Colon (tissue), 2 donors: ENCODE measurements at regions not wholly inside any gene's neighbourhood (a gene's known extent, or its start where the extent isn't known, plus 50 kb on each side); places are given as distances from the start of the nearest gene placed in this dataset.
A peak's percentile ranks its signal among the peaks of the same experiment; 100 is the strongest.
"Not testable (repeated sequence)": the region's sequence is repeated elsewhere in the genome, so short reads cannot be mapped to it uniquely, and the experiment has no call there.

Source experiments
- FAIRE-seq: peaks from 2 replicates; lab custom pipeline; 2012; peaks lifted over from hg19 to GRCh38; lab: Jason Lieb, UNC
- donor health status: control.
- donor health status: control.

GRCh38 chr10:58066979-58067378 is 200.7 kb downstream of the IPMK start:
- no peak for FAIRE-seq

GRCh38 chr10:58066126-58066525 is 201.6 kb downstream of the IPMK start:
- no peak for FAIRE-seq

GRCh38 chr10:58065529-58065815 is 202.2 kb downstream of the IPMK start:
- FAIRE-seq: no peak

DNA sequence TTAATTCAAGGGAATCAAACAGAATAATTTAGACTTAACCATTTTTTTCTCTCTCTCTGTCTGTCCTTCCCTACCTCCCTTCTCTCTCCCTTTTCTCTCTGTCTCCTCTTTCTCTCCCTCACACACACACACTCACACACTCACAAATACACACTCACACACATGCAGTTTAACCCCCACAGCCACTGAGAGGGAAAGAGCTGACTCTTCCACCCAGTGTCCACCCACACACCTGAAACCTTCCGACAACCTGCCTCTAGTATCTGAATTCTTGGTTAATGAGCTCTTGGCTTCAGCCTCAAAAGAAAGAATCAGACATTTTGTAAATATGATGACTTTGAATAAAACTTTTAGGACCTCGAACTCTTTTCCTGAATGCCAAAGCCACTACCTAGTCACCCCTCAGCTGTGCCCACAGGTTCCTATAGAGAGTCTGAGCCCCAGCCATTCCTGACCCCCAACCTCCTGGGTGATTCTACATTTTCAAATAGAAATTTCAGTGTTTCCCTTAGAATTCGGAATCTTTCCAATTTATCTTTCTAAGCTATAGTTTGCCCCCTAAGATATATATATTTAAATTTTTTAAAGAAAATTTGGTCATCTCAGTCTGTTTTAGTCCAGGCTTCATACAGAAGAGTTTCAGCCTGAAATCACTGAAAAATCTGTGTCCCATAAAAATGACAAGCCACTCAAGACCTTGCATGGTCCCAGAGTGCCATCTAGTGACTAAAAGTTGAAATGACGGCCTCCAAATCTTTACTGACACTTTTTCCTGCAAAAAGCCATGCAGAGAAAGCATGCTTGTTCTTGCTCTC is 202.8 kb downstream of the IPMK start:
- FAIRE-seq: no peak

DNA sequence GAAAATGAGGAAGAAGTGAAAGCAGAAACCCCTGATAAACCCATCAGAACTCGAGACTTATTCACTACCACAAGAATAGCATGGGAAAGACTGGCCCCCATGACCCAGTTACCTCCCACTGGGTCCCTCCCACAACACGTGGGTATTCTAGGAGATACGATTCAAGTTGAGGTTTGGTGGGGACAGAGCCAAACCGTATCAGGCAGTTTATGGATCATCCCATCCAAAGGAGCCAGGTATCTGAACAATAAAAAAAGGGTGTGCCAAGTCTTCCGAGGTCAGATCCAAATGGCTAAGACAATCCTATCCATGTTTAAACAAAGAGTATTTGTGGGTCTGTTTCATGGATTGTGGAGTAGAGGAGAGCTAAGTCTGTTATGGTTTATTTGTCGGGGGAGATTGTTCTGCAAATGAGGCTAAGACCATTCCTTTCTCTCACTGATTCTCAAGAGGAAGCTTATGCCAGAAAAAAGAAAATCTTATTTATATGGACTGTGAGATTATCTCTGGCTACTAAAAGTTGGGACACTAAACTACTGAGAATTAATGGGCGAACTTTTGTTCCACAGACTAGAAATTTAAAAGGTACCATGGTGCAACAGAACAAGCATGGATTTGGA is 203.7 kb downstream of the IPMK start:
- no peak for FAIRE-seq

DNA sequence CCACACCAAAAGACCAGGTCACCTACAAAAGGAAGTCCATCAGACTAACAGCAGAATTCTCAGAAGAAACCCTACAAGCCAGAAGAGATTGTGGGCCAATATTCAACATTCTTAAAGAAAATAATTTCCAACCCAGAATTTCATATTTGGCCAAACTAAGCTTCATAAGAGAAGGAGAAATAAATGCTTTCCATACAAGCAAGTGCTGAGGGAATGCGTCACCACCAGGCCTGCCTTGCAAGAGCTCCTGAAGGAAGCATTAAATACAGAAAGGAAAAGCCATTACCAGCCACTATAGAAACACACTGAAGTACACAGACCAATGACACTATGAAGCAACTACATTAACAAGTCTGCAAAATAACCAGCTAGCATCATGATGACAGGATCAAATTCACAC is 209.0 kb downstream of the IPMK start:
- not testable (repeated sequence) for FAIRE-seq

- FAIRE-seq: no peak
Measured at GRCh38 chr10:58054881-58055280, 212.8 kb downstream of the IPMK start.

DNA sequence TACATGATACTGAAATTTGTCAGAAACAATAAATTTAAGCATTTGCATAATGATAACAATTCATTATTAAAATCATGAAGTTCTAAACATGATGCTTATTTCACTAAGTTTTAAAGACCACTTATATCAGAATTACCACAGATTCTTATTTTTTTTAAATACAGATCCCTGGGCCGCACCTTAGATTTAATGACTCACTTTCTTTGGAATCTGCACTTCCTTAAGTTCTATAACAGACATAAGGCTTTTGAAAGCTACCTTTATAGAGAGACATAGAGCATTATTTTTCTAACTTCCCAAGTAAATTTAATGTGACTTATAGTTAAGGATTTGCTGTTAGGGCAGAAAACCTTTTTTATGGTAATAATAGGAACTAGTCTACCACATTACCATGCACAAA is 214.9 kb downstream of the IPMK start:
- FAIRE-seq: no peak

DNA sequence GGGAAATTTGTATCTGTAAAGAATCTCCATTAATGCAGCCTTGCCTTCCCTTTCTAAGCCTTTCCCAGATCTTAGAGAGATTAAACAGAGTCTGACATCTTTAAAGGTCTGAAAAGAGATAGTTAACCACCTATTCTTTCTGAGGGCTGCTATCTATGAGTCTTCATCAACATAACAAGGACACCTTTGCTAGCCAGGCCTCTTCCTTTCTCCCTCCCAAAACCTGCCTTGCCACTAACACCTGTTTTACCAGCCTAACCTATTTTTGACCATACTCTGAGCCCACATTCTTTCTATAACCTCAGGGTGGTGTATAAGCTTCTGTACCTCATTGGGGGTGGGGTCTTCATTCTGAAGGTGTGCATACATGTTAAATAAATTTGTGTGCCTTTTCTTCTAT is 217.1 kb downstream of the IPMK start:
- no peak for FAIRE-seq

DNA sequence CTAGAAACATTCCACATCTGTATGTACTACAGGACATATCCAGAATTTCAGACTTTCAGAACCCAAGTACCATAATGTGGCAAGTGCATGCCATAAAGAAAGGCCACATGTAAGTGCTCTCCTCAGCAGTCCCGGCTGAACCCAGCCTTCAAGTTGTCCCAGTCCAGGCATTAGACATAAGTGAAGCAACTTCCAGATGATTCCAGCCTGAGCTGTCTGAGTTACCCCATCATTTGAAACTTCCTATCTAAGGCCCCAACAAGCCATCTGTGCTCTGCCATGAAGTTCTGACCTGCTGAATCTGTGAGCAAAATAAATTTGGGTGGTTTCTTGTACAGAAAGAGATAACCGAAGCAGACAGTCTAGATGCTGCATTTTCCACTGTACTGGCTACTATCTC is 218.8 kb downstream of the IPMK start:
- FAIRE-seq: no peak

DNA sequence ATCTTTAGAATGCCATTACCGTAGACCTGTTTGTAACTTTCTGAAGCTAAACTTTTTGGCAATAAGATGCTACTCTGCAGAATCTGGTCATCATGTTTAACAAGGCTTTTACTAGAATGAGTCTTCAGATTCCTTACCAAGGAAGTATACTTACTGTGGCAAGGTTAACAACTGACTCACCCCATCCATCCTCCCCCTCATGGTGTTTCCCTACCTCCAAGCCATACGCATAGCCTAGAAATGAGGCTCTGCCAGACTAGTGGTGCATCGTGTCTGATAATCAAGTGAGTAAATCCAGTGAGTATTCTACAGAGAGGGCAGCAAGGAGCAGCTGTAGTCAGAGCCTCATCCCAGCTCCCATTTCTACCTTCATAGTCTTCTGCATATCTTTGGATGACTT is 223.6 kb downstream of the IPMK start:
- no peak for FAIRE-seq

DNA sequence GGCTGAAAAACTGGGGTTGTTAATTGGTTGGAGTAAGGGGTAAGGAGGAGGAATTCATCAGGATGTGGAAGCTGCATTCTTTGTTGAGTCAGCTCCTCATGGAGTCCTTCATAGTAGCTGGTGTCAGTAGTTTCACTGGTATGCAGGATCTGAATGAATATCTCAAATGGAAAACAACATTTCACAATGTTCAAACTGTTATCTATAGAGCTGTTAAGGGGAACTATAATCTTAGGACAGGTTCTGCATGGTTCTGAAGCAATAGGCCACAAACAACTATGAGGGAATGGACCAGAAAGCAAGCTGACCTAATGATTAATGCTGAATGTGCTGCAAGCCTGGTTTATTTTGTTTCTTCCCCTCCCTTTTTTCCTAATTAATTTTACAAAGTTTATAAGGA is 225.8 kb downstream of the IPMK start:
- no peak for FAIRE-seq

GRCh38 chr10:58030208-58030607 is 237.5 kb downstream of the IPMK start:
- FAIRE-seq: no peak

- FAIRE-seq: no peak
Measured at GRCh38 chr10:58028597-58029366, 238.9 kb downstream of the IPMK start.

GRCh38 chr10:58027426-58027825 is 240.3 kb downstream of the IPMK start:
- no peak for FAIRE-seq

DNA sequence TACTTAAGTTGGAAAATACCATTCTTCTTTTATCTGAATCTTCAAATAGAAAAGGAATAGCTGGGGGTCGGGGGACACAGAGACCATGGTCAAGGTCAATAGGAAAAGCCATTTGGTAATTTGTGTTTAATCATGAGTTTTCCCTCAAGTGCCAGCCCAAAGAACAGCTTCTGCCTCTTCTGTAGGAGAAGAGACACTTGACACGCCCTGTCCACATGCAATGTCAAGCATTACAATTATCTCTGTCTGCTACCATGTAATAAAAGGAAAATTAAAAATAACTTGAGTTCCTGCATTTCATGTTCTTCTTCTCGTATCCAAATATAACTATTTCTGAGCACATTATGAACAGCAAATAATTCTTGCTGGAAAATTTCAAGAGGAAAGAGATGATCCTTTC is 241.7 kb downstream of the IPMK start:
- FAIRE-seq: no peak

GRCh38 chr10:58023341-58024073 is 244.2 kb downstream of the IPMK start:
- no peak for FAIRE-seq

DNA sequence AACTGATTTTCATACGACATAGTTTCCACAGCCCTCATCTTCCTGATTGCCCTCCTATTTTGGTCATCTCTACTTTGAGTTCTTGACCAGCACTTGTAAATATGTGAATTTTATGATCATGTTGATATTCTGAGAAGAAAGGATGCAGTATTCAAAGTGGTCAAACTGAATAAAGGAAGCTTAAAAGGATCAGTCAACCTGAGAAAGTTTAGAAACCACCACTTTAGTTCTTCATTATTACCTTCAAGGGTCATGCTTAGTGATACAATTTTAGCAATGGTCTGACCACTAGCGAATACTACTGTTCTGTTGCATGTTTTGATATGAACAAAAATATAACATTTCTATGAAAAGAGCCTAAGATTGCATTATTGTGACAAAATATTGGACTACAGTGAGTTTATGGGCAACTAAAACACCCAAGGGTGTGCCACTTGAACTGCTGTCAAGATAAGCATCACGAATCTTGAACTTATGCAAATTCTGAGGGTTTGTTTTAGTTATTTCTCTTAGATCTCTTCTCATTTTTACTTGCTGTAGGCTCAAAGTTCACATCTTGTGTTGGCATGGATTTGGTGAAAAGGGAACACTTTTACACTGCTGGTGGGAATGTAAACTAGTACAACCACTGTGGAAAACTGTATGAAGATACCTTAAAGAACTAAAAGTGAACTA is 247.7 kb downstream of the IPMK start:
- no peak for FAIRE-seq

DNA sequence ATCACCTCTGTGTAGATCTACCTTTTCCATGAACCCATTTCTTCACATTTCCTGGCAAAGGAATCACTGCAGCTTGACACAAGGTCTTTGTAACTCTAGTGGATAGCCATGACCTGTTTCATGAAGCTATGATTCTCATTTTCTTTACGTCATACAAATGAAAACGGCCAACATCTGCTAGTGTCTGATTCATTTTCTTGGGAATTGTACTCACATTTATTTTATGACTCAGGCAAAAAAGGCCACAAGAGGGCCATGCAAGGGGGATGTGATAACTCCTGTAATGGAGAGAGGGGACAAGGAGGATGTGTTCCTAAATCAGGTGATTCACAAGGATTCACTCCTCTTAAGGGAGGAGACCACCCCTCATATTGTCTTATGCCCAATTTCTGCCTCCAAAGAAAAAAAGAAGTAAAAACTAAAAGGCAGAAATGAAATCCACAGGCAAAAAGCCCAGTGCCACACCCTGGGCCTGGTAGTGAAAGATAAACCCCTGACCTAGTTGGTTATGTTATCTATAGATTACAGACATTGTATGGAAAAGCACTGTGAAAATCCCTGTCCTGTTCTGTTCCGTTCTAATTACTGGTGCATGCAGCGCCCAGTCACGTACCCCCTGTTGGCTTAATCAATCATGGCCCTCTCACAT is 249.9 kb downstream of the IPMK start:
- FAIRE-seq: no peak

- FAIRE-seq: no peak
Measured at GRCh38 chr10:58016614-58017013, 251.1 kb downstream of the IPMK start.

DNA sequence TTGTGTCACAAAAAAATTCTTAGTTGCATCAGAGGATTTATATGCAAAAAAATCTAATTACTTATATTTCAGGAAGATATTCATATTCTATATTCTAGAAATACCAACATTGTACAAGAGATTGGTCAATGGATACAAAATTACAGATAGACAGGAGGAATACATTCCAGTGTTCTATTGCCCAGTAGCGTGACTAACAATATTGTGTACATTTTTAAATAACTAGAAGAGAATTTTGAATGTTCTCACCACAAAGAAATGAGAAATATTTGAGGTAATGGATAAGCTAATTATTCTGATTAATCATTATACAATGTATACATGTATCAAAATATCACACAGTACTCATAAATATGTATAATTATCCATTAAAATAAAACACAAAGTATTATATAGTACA is 253.3 kb downstream of the IPMK start:
- peak; percentile 80 for FAIRE-seq

DNA sequence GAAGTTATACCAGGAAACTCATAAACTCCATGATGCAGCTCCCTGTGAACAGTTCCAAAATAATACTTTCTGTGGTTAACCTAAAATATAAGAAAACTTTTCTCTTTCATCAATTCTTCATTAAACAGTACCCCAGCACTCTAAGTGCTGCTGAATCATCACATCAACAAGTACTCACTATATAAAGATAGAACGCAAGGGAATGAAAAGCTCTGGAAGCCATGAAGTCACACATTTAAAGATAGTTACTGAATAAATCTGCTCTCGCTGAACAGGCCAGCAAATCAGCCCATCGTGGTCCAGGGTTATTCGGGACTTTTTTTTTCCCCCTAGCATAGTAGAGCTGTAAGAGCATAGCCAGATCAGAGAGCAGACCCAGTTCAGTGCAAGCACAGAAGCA is 254.3 kb downstream of the IPMK start:
- FAIRE-seq: no peak
